GM12878 (cell line): ENCODE measurements at regions not wholly inside any gene's neighbourhood (a gene's known extent, or its start where the extent isn't known, plus 50 kb on each side); places are given as distances from the start of the nearest gene placed in this dataset.

Experiments used
- ATAC-seq: fragments of 200-7000 bp; cut with Tn5 transposase; 3 replicates; pipeline ENCODE4 v1.9.1; 2020; ENCODE audit warnings: mild to moderate bottlenecking, moderate library complexity
- BruUV-seq: library from RNA; stranded (reverse); fragments of 400-500 nt; replicated peaks from 2 replicates; lab custom pipeline; 2021; lab: Mats Ljungman, UMichigan
- CTCF ChIA-PET: fragments of 300-600 bp; sonication (Branson Sonifier 250); formaldehyde crosslinking; extraction: SDS; loops from one replicate; lab custom pipeline; 2021; ENCODE audit warnings: inconsistent platforms; lab: Yijun Ruan, JAX
- POLR2A ChIA-PET: fragments of 350-600 bp; formaldehyde crosslinking; extraction: SDS; loops from one replicate; lab custom pipeline; 2021; ENCODE audit warnings: inconsistent platforms; lab: Charles Lee
- RAD21 ChIA-PET: fragments of 300-600 bp; sonication (Branson Sonifier 250); formaldehyde crosslinking; loops from one replicate; lab custom pipeline; 2023; ENCODE audit warnings: antibody characterized with exemption; ENCODE audit not compliant: unreplicated experiment; lab: Charles Lee
- SMC1A ChIA-PET: fragments of 300-600 bp; sonication (Branson Sonifier 250); formaldehyde crosslinking; loops from one replicate; lab custom pipeline; 2023; ENCODE audit not compliant: unreplicated experiment, uncharacterized antibody; lab: Charles Lee
- DNase-seq: peaks from one replicate; pipeline ENCODE4 v3.0.0-alpha.2; 2011; ENCODE audit warnings: low read depth, low spot score
- FAIRE-seq: peaks from 3 replicates; lab custom pipeline; 2011; peaks lifted over from hg19 to GRCh38; lab: Jason Lieb, UNC
- H2AFZ ChIP-seq: 2 replicates; pipeline ENCODE4 v1.6.0; 2011; ENCODE audit warnings: low read depth, low read length, control low read depth; ENCODE audit not compliant: control insufficient read depth
- H3K27ac ChIP-seq: 2 replicates; pipeline ENCODE4 v1.5.1; 2011; ENCODE audit warnings: control low read depth; ENCODE audit not compliant: control insufficient read depth, insufficient read depth
- H3K27me3 ChIP-seq, 2 experiments: replicated peaks in 1 of 2; 2 replicates each; pipeline versions ENCODE4 v1.6.0 to v1.6.1; 2011; ENCODE audit warnings: low read length in 1 of 2; ENCODE audit not compliant: control insufficient read depth in 2 of 2, insufficient read depth in 2 of 2
- H3K36me3 ChIP-seq, 2 experiments: 2 replicates each; pipeline ENCODE4 v1.5.1; 2011; ENCODE audit warnings: low read length in 1 of 2; ENCODE audit not compliant: control insufficient read depth in 2 of 2, insufficient read depth in 2 of 2
- H3K4me1 ChIP-seq: 2 replicates; pipeline ENCODE4 v1.6.1; 2011; ENCODE audit warnings: mild to moderate bottlenecking, low read length, moderate library complexity, mixed read lengths; ENCODE audit not compliant: control insufficient read depth, insufficient read depth
- H3K4me2 ChIP-seq: 2 replicates; pipeline ENCODE4 v1.6.0; 2011; ENCODE audit warnings: control low read depth; ENCODE audit not compliant: control insufficient read depth, insufficient read depth
- H3K4me3 ChIP-seq: fragments of 200-600 bp; sonication (generic); 2 replicates; pipeline ENCODE4 v1.5.1; 2016
- H3K79me2 ChIP-seq: 2 replicates; pipeline ENCODE4 v1.6.0; 2011; ENCODE audit warnings: low read length; ENCODE audit not compliant: control insufficient read depth, insufficient read depth
- H3K9ac ChIP-seq: 2 replicates; pipeline ENCODE4 v1.8.0; 2011; ENCODE audit warnings: low read length, control low read depth, mixed read lengths; ENCODE audit not compliant: control insufficient read depth, insufficient read depth
- H3K9me3 ChIP-seq: replicated peaks from 3 replicates; pipeline ENCODE4 v1.5.1; 2011; ENCODE audit warnings: mild to moderate bottlenecking, low read length; ENCODE audit not compliant: control insufficient read depth, insufficient read depth
- H4K20me1 ChIP-seq: 2 replicates; pipeline ENCODE4 v1.6.0; 2011; ENCODE audit not compliant: control insufficient read depth, insufficient read depth
- BCL3 ChIP-seq: IDR thresholded peaks from 2 replicates; pipeline ENCODE4 v1.6.1; 2011; ENCODE audit warnings: borderline replicate concordance, low read depth, mild to moderate bottlenecking, moderate library complexity, low read length; ENCODE audit not compliant: insufficient read depth, poor library complexity, severe bottlenecking
- CHD1 ChIP-seq: IDR thresholded peaks from 2 replicates; pipeline ENCODE4 v1.6.1; 2012; ENCODE audit warnings: low read depth, low read length, improper control_type of control experiment
- FOXM1 ChIP-seq: IDR thresholded peaks from 2 replicates; pipeline ENCODE4 v1.6.1; 2012; ENCODE audit warnings: low read depth, mild to moderate bottlenecking, inconsistent platforms, low read length, moderate library complexity
- IRF3 ChIP-seq: fragments of 450-650 bp; IDR thresholded peaks from 2 replicates; pipeline ENCODE4 v1.6.1; 2014; ENCODE audit warnings: mild to moderate bottlenecking
- KDM1A ChIP-seq: fragments of 200-600 bp; sonication (generic); IDR thresholded peaks from 2 replicates; pipeline ENCODE4 v1.6.1; 2016; ENCODE audit warnings: borderline replicate concordance
- RBBP5 ChIP-seq: fragments of 200-600 bp; sonication (generic); conservative IDR thresholded peaks from 2 replicates; pipeline ENCODE4 v1.6.1; 2016
- SPI1 ChIP-seq: IDR thresholded peaks from 2 replicates; pipeline ENCODE4 v1.6.1; 2011; ENCODE audit warnings: low read depth, mild to moderate bottlenecking, low read length, moderate library complexity, borderline replicate concordance; ENCODE audit not compliant: insufficient read depth
- SREBF1 ChIP-seq: IDR thresholded peaks from 2 replicates; pipeline ENCODE4 v1.6.1; 2012; ENCODE audit warnings: mild to moderate bottlenecking, low read length
- SUPT20H ChIP-seq: IDR thresholded peaks from 2 replicates; pipeline ENCODE4 v1.6.1; 2011; ENCODE audit warnings: low read depth, mild to moderate bottlenecking, low read length, moderate library complexity, borderline replicate concordance; ENCODE audit not compliant: control insufficient read depth
- ZNF592 ChIP-seq: fragments of 450-650 bp; IDR thresholded peaks from 2 replicates; pipeline ENCODE4 v1.6.1; 2017; ENCODE audit warnings: mild to moderate bottlenecking, moderate library complexity
- WGBS: methylation state at CpG from one replicate; pipeline ENCODE4 v1.1.6; 2016; ENCODE audit warnings: low lambda C conversion rate; ENCODE audit not compliant: insufficient replicate concordance, insufficient coverage; ENCODE audit errors: missing lambda C conversion rate; 5-methylcytosine and 5-hydroxymethylcytosine counted together
- in situ Hi-C: fragments of 300-500 bp; cut with MboI; formaldehyde crosslinking; loops from 9 replicates; pipeline ENCODE4 v1.14.3; 2018; ENCODE audit warnings: mixed read lengths
- intact Hi-C: fragments of 100-400 bp; cut with micrococcal nuclease; formaldehyde crosslinking; loops from one replicate; pipeline ENCODE4 v1.14.2; 2022; ENCODE audit not compliant: unreplicated experiment

- in situ Hi-C loops (no loop called here), intact Hi-C loops (no loop called here)
- BruUV-seq, result no TSS peak
- Histone ChIP-seq H3K4me1 (no peaks in the 10 kb centered on the region), H3K27me3 (no peaks in the 10 kb centered on the region), H3K79me2 (no peaks in the 10 kb centered on the region), H3K4me3 (no peak overlapping the region), H2AFZ (no peak overlapping the region), H3K4me2 (no peak overlapping the region), H3K27ac (no peak overlapping the region), H3K36me3 (no peaks in the 10 kb centered on the region), H3K9me3 (no peaks in the 10 kb centered on the region), H4K20me1 (no peaks in the 10 kb centered on the region), H3K9ac (no peak overlapping the region)
- ChIA-PET POLR2A (no interaction called here), RAD21 (no interaction called here), CTCF (no interaction called here), SMC1A (no interaction called here)
- DNase-seq (no peak), ATAC-seq (no peak), FAIRE-seq (no peak)
- 0% methylated on average over 2 of the region's 2 CpGs for WGBS
- TF ChIP-seq SPI1 (no peak), SREBF1 (no peak), ZNF592 (no peak), IRF3 (no peak), RBBP5 (no peak), BCL3 (no peak), SUPT20H (no peak), FOXM1 (no peak), KDM1A (no peak), CHD1 (no peak)
These were observed 167.4 kb downstream of the DHX35 start for GRCh38 chr20:39129523-39129922.
